Ovary (tissue), 3 donors: ENCODE measurements at regions not wholly inside any gene's neighbourhood (a gene's known extent, or its start where the extent isn't known, plus 50 kb on each side); places are given as distances from the start of the nearest gene placed in this dataset.

ENCODE experiments used
- POLR2A ChIP-seq: fragments of 450-650 bp; IDR thresholded peaks from one replicate; pipeline ENCODE4 v1.6.1; 2017; ENCODE audit warnings: antibody characterized with exemption, mild to moderate bottlenecking, moderate library complexity
- TF ChIP-seq, protein P1 (sequence below), 3 donors: fragments of 450-650 bp in 2 of 3; fragments of 200-600 bp in 1 of 3; IDR thresholded peaks; one replicate each; pipeline versions ENCODE4 v1.5.1 to v1.8.0; 2016 to 2022; ENCODE audit warnings: antibody characterized with exemption in 3 of 3, mild to moderate bottlenecking in 1 of 3
- donor health status: DM: no; HTN: no; CAD: no.

GRCh38 chr1:112783059-112783458 lies 67.9 kb upstream of the PPM1J start:
- TF ChIP-seq, protein P1, sequence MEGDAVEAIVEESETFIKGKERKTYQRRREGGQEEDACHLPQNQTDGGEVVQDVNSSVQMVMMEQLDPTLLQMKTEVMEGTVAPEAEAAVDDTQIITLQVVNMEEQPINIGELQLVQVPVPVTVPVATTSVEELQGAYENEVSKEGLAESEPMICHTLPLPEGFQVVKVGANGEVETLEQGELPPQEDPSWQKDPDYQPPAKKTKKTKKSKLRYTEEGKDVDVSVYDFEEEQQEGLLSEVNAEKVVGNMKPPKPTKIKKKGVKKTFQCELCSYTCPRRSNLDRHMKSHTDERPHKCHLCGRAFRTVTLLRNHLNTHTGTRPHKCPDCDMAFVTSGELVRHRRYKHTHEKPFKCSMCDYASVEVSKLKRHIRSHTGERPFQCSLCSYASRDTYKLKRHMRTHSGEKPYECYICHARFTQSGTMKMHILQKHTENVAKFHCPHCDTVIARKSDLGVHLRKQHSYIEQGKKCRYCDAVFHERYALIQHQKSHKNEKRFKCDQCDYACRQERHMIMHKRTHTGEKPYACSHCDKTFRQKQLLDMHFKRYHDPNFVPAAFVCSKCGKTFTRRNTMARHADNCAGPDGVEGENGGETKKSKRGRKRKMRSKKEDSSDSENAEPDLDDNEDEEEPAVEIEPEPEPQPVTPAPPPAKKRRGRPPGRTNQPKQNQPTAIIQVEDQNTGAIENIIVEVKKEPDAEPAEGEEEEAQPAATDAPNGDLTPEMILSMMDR (IDR thresholded peaks at IDR 0.05): no peak
- no peak for TF ChIP-seq POLR2A
